GM19099 (cell line): ENCODE measurements at regions not wholly inside any gene's neighbourhood (a gene's known extent, or its start where the extent isn't known, plus 50 kb on each side); places are given as distances from the start of the nearest gene placed in this dataset.

Source experiments
- POLR2A ChIP-seq: IDR thresholded peaks from 3 replicates; pipeline ENCODE4 v1.6.1; 2011; ENCODE audit warnings: low read depth; ENCODE audit not compliant: insufficient read length; ENCODE audit errors: extremely low read depth

- no peak for TF ChIP-seq POLR2A
Observed at GRCh38 chr13:22050951-22051563, 380.2 kb downstream of the FGF9 start.

DNA sequence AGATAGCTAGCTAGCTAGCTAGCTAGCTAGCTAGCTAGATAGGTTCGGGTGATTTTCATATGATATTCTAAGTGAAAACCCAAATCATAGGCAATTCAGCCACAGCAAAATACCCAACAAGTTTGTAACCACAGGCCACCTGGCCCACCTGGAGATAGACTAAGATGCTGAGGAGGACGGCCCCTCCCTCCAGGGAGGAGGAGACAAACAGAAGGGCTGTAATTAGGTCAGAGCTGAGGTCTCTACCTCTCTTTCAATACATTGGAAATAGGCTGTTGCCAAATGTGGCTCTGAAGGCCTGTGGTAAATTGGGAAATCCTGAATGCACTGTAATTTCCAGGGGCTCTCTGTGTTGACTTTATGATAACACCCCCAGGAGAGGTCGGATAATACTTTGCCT, 382.2 kb downstream of the FGF9 start:
- no peak for TF ChIP-seq POLR2A

GRCh38 chr13:22055259-22055658, 384.4 kb downstream of the FGF9 start:
- TF ChIP-seq POLR2A, result no peak

GRCh38 chr13:22060187-22060586, 389.3 kb downstream of the FGF9 start:
- TF ChIP-seq POLR2A, result no peak

DNA sequence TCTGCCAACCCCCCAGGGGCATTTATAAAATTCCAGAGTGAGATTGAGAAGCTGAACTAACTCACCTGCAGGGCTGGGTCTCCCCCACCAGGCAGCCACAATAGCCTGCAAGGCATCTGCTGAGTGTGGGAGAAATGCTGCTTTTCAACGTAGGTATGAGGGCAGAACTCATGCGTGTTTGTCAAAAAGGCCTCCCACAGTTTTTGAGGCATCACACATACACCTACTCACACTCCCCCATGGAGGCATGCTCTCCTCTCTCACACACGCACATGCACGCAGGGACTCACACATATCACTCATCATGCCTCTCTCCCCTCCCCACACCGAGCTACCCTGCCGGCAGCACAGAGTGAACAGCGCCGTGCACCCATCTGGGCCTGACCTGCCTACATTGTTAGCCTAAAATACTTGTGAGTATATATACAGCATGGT, 390.5 kb downstream of the FGF9 start:
- TF ChIP-seq POLR2A, result no peak

- TF ChIP-seq POLR2A, result peak; percentile 32
Observed at GRCh38 chr13:22061806-22062391, 391.0 kb downstream of the FGF9 start.

DNA sequence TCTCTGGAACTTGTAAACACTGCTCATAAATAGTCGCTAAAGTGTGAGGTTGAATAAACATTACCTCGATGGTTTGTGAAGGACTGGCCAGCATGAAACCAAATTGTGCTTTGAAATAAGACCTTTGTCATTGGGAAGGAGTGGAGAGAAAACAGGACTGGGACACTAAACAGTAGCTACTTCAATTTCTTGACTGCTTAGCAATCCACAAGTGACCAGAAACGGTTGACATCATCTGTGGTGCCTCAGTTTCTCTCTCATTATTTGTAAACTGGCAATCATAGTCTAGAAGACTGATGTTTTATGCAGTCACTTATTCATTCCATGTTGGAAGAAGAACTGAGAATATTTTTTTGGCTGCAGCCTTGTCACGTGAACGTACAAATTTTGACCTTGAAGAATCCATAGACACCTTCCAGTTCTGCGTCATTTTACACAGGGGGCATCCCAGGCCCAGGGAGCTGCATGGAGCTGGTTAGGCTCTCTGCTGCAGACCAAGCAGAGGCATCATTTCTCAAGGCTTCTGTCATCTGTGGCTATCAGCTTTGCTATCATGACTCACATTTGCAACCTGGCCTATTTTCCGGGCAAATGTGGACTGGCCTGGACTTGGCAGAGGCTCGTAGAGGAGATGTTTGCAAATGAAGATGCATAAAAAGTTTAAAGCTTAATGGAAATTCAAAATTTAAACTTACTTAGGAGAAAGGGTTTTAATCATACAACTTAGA, 391.8 kb downstream of the FGF9 start:
- no peak for TF ChIP-seq POLR2A

DNA sequence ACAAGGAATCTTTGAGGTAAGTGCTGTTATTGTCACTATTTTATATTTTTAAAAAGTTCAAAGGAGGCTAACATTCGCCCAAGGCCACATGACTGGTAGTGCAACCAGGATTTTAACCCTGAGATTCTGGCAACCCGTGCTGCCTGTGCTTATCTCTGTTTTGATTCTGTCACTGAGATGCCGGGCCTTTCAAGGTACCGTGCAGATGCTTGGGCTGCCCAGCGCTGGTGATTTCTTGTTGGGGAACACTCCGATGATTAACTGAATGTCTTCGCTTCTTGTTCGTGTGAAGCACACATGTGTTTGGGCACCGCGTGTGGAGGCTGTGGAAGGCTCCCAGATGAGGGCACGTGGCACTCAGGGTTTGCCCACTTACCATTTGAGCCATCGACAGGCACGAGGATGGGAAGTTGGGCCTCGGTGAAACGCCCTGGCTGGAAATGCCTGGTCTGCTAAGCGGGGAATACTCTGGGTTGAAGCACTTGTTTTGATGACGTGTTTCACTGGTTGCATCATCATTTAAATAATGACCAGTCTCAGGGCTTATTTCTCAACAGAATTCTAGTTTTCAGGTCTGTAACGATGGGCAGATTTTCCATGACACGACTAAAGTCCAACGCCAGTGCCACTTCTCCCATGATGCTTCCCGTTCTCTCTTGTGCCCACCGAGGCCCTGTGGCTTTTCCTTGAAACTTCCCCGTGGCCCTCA, 392.7 kb downstream of the FGF9 start:
- no peak for TF ChIP-seq POLR2A

DNA sequence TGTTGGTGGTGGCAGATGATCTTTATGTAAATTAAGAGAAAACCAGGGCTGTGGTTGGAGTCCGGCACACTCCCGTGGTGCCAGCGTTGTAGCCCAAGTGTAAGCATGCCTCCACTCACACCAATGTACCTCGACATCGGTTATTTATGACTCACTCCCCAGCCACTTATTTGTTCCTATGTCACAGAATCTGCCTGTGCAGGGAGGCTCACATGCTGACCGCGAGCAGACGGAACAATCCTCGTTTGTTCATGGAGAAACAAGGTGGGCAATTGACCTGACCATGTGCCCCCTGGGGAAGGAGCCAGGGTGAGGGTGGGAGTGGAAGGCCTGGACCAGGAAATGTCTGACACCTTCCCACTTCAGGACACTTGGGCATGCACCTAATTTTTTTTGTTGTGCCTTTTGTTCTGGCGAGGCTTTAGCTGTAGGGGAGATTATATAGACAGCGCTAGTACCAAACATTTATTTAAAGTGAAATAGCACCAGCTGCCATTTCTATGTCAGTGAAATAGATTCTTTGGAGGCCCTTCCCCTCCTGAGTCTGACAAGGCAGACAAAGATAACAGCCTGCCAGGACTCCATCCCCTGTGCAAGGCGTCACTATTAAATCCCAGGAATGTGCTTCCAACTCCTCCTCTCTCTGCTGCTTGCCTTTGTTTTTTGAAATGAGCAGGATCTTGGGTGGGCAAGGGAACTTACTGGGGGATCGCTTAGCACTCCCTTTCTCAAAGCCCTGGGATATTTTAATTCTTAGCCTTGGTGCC, 394.2 kb downstream of the FGF9 start:
- TF ChIP-seq POLR2A, result no peak

GRCh38 chr13:22073718-22074117, 402.8 kb downstream of the FGF9 start:
- no peak for TF ChIP-seq POLR2A

DNA sequence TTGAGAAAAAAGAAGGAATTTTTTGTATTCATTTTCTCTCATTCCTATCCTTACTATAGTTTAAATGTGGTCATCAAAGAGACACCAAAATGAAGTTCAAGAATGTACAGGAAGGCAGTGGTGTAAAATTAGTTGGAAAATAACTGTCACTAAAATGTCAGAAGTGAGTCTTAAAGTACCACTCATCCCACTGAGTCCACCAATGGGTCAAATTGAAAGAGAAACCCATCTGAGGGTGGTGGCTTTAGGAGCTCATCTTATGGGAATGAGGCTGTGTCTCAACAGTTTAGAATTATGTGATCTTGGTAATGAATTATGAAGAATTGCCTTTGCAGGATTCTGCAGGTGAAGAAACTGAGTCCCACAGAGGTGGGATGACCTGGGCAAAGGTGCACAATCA, 403.5 kb downstream of the FGF9 start:
- no peak for TF ChIP-seq POLR2A

DNA sequence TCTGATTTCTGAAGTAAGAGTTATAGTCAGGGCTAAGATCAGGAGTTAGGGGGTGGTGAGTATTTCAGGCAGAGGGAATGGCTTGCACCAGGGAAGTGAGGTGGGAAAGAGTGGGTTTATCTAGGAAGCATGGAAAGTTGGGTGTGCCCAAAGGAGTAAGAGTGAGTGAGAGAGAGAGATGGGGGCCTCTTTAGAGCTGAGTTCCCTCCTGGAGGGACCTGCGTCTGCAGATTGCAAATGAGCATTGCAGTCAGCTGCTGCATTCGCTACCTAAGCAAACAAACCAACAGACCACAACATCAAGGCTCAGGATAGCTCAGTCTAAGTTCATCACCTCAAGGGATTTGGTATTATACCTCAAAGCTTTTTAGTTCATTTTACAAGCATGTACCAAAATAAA, 405.8 kb downstream of the FGF9 start:
- no peak for TF ChIP-seq POLR2A

- TF ChIP-seq POLR2A, result no peak
Observed at GRCh38 chr13:22077205-22077683, 406.4 kb downstream of the FGF9 start.

GRCh38 chr13:22077764-22078163, 406.9 kb downstream of the FGF9 start:
- TF ChIP-seq POLR2A, result no peak

DNA sequence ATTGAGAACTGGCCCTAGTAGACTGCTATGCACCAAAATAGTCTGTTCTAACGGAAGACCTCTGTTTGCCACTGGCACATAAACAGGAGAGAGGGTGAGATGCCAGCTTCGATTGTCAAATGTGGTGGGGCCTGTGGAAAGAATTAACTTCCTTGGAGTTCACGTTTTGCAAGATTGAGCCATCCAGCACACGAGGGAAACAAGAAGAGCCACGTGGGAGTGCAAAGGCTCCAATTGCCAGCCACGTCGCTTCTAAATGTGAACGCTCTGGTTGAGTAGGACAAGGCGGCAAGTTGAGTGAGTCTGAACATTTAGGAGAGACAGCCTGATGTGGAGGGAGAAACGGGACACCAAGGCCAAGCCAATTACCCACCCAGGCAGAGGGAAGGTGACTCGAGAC, 409.1 kb downstream of the FGF9 start:
- TF ChIP-seq POLR2A, result no peak
